ENCODE measurements at regions not wholly inside any gene's neighbourhood (a gene's known extent, or its start where the extent isn't known, plus 50 kb on each side); places are given as distances from the start of the nearest gene placed in this dataset.

- POLR2A ChIA-PET, result no interaction called here
- Histone ChIP-seq H3K4me3 (ENCODE audit: low read depth, low read length, poor library complexity, severe bottlenecking) (no peak overlapping the region), H3K4me1 (ENCODE audit: insufficient read depth, low read length, poor library complexity, severe bottlenecking) (peaks cover 12% of the 10 kb centered on the region), H3K4me2 (ENCODE audit: low read length) (no peak overlapping the region), H4K20me1 (ENCODE audit: insufficient read depth, low read length) (no peaks in the 10 kb centered on the region), H3K36me3 (ENCODE audit: insufficient read depth, low read length) (no peaks in the 10 kb centered on the region), H3K27ac (ENCODE audit: low read depth, low read length, poor library complexity, severe bottlenecking) (no peak overlapping the region), H3K9me3 (ENCODE audit: low read length) (no peaks in the 10 kb centered on the region), H2AFZ (ENCODE audit: low read length) (no peak overlapping the region), H3K9me2 (ENCODE audit: insufficient read depth, low read length) (no peaks in the 10 kb centered on the region), H3K79me2 (ENCODE audit: insufficient read depth, low read depth, low read length) (no peaks in the 10 kb centered on the region)
- no peak for DNase-seq (ENCODE audit: low spot score)
- TF ChIP-seq, protein P1, sequence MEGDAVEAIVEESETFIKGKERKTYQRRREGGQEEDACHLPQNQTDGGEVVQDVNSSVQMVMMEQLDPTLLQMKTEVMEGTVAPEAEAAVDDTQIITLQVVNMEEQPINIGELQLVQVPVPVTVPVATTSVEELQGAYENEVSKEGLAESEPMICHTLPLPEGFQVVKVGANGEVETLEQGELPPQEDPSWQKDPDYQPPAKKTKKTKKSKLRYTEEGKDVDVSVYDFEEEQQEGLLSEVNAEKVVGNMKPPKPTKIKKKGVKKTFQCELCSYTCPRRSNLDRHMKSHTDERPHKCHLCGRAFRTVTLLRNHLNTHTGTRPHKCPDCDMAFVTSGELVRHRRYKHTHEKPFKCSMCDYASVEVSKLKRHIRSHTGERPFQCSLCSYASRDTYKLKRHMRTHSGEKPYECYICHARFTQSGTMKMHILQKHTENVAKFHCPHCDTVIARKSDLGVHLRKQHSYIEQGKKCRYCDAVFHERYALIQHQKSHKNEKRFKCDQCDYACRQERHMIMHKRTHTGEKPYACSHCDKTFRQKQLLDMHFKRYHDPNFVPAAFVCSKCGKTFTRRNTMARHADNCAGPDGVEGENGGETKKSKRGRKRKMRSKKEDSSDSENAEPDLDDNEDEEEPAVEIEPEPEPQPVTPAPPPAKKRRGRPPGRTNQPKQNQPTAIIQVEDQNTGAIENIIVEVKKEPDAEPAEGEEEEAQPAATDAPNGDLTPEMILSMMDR (conservative IDR thresholded peaks at IDR 0.05; ENCODE audit: low read length), result no peak
- BruUV-seq (replicated peaks), result no TSS peak
- CTCF ChIA-PET (ENCODE audit: unreplicated experiment), result no interaction called here
- intact Hi-C loops (cut with micrococcal nuclease; ENCODE audit: unreplicated experiment), result no loop called here
These were observed 100.0 kb upstream of the C3orf80 start for GRCh38 chr3:160125258-160125657.

DNA sequence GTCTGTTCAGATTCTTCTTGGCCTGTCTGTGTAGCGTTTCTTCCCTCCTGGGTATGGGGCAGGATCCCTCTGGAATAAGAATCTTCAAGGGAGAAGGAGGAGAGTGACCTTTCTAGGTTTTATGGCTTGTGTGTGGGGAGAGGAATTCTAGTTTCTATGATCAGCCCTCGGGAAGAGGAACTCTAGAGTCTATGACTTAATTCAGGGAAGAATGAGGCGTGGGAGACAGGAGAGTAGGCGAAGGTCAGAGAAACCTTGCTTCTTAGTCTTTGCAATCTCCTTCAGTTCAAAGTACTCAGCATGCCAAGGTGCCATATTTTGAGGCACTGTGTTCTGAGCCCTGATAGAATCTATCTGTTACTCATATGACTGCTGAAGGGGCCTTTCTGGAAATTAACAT lies 99.2 kb upstream of the C3orf80 start:
- Histone ChIP-seq H3K9me2 (ENCODE audit: insufficient read depth, low read length) (no peaks in the 10 kb centered on the region), H3K9me3 (ENCODE audit: low read length) (no peaks in the 10 kb centered on the region), H3K79me2 (ENCODE audit: insufficient read depth, low read depth, low read length) (no peaks in the 10 kb centered on the region), H3K4me1 (ENCODE audit: insufficient read depth, low read length, poor library complexity, severe bottlenecking) (peaks cover 12% of the 10 kb centered on the region), H3K4me3 (ENCODE audit: low read depth, low read length, poor library complexity, severe bottlenecking) (no peak overlapping the region), H2AFZ (ENCODE audit: low read length) (no peak overlapping the region), H3K36me3 (ENCODE audit: insufficient read depth, low read length) (no peaks in the 10 kb centered on the region), H3K4me2 (ENCODE audit: low read length) (no peak overlapping the region), H4K20me1 (ENCODE audit: insufficient read depth, low read length) (no peaks in the 10 kb centered on the region), H3K27ac (ENCODE audit: low read depth, low read length, poor library complexity, severe bottlenecking) (no peak overlapping the region)
- no peak for DNase-seq (ENCODE audit: low spot score)
- ChIA-PET CTCF (ENCODE audit: unreplicated experiment) (no interaction called here), POLR2A (no interaction called here)
- TF ChIP-seq, protein P1 (conservative IDR thresholded peaks at IDR 0.05; ENCODE audit: low read length), result no peak
- no peak for TF ChIP-seq EZH2phosphoT487 (IDR thresholded peaks at IDR 0.05; ENCODE audit: borderline replicate concordance, low read depth, low read length)
- intact Hi-C loops (cut with micrococcal nuclease; ENCODE audit: unreplicated experiment), result no loop called here
- BruUV-seq (replicated peaks), result no TSS peak

GRCh38 chr3:160126761-160127160 lies 98.5 kb upstream of the C3orf80 start:
- no peak overlapping the region for H3K27ac ChIP-seq (ENCODE audit: low read depth, low read length, poor library complexity, severe bottlenecking)
- H3K9me3 ChIP-seq (ENCODE audit: low read length), result no peaks in the 10 kb centered on the region
- POLR2A ChIA-PET, result no interaction called here
- intact Hi-C loops (cut with micrococcal nuclease; ENCODE audit: unreplicated experiment), result no loop called here
- H2AFZ ChIP-seq (ENCODE audit: low read length), result no peak overlapping the region
- CTCF ChIA-PET (ENCODE audit: unreplicated experiment), result no interaction called here
- H3K4me3 ChIP-seq (ENCODE audit: low read depth, low read length, poor library complexity, severe bottlenecking), result no peak overlapping the region
- BruUV-seq (replicated peaks), result no TSS peak
- H3K9me2 ChIP-seq (ENCODE audit: insufficient read depth, low read length), result no peaks in the 10 kb centered on the region
- H3K4me1 ChIP-seq (ENCODE audit: insufficient read depth, low read length, poor library complexity, severe bottlenecking), result peaks cover 12% of the 10 kb centered on the region
- no peak overlapping the region for H3K4me2 ChIP-seq (ENCODE audit: low read length)
- H3K36me3 ChIP-seq (ENCODE audit: insufficient read depth, low read length), result no peaks in the 10 kb centered on the region
- H3K79me2 ChIP-seq (ENCODE audit: insufficient read depth, low read depth, low read length), result no peaks in the 10 kb centered on the region
- no peaks in the 10 kb centered on the region for H4K20me1 ChIP-seq (ENCODE audit: insufficient read depth, low read length)
- TF ChIP-seq EZH2phosphoT487 (IDR thresholded peaks at IDR 0.05; ENCODE audit: borderline replicate concordance, low read depth, low read length), result no peak
- TF ChIP-seq, protein P1 (conservative IDR thresholded peaks at IDR 0.05; ENCODE audit: low read length), result no peak
- DNase-seq (ENCODE audit: low spot score), result no peak
